ENCODE measurements at regions not wholly inside any gene's neighbourhood (a gene's known extent, or its start where the extent isn't known, plus 50 kb on each side); places are given as distances from the start of the nearest gene placed in this dataset.

DNA sequence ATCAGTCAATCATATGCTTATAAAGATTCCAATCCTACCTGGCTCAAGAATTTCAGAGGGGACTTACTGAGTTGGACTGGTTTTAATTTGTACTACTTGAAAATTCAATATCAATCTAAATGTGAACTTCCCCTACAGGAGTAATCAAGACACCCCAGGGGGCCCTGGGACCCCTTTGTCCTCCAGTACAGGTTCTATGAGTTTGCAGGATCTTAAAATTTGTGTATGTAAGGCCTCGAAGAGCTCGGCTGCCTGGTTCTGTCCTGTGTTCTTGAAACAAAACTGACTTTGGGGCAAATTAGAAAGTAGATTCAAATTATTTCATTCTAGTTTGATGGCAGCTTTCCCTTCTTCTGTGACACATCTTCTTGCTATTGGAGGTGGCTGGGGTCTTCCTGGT, 261.3 kb downstream of the KCNRG start:
- TF ChIP-seq, protein P1, sequence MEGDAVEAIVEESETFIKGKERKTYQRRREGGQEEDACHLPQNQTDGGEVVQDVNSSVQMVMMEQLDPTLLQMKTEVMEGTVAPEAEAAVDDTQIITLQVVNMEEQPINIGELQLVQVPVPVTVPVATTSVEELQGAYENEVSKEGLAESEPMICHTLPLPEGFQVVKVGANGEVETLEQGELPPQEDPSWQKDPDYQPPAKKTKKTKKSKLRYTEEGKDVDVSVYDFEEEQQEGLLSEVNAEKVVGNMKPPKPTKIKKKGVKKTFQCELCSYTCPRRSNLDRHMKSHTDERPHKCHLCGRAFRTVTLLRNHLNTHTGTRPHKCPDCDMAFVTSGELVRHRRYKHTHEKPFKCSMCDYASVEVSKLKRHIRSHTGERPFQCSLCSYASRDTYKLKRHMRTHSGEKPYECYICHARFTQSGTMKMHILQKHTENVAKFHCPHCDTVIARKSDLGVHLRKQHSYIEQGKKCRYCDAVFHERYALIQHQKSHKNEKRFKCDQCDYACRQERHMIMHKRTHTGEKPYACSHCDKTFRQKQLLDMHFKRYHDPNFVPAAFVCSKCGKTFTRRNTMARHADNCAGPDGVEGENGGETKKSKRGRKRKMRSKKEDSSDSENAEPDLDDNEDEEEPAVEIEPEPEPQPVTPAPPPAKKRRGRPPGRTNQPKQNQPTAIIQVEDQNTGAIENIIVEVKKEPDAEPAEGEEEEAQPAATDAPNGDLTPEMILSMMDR (IDR thresholded peaks at IDR 0.05) = no peak
- no peak for DNase-seq (ENCODE audit: low spot score)
- ATAC-seq (ENCODE audit: low FRiP score) = no peak

DNA sequence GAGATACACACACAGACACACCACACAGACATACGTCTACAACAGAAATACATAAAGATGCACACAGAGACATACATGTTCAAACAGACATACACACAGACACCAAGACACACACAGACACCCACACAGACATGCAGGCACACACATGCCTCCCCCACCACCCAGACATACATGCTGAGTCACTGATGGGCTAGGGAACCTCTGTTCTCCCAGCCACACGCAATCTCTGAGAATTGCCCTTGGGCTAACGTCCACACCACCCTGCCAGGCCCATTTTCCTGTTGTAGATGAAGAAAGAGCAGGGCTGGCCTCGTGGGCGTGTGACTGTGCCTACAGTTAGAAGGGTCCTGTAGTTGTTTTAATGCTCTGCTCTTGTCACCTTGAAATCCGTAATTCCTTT, 261.9 kb downstream of the KCNRG start:
- DNase-seq (ENCODE audit: low spot score) = no peak
- TF ChIP-seq, protein P1 (IDR thresholded peaks at IDR 0.05) = no peak
- ATAC-seq (ENCODE audit: low FRiP score) = no peak

DNA sequence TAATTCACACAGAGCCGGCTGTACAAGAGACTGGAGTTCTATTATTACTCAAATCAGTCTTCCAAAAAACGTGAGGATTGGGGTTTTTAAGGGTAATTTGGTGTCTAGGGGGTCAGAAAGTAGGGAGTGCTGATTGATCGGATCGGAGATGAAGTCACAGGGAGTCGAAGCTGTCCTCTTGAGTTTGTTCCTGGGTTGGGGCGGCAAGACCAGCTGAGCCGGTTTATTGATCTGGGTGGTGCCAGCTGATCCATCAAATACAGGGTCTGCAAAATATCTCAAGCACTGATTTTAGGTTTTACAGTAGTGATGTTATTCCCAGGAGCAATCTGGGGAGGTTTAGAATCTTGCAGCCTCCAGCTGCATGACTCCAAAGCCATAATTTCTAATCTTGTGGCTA, 262.7 kb downstream of the KCNRG start:
- DNase-seq (ENCODE audit: low spot score) (no peak), ATAC-seq (ENCODE audit: low FRiP score) (no peak)
- TF ChIP-seq, protein P1 (IDR thresholded peaks at IDR 0.05) = no peak

DNA sequence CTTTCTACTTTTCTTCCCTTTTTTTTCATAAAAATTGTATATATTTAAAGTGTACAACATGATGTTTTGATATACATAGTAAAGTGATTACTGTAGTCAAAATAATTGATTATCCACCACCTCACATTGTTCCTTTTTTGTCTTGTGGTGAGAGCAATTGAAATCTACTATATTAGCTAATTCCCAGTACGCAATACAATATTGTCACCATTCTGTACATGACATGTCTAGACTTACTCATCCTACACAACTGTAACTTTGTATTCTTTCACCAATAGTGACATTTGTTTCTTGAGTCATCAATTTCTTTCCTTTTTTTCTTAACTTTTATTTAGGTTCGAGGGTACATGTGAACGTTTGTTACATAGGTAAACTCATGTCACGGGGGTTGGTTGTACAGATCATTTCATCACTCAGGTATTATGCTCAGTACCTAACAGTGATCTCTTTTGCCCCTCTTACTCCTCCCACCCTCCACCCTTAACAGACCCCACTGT, 265.2 kb downstream of the KCNRG start:
- ATAC-seq (ENCODE audit: low FRiP score) = no peak
- TF ChIP-seq, protein P1 (IDR thresholded peaks at IDR 0.05) = no peak
- DNase-seq (ENCODE audit: low spot score) = no peak

DNA sequence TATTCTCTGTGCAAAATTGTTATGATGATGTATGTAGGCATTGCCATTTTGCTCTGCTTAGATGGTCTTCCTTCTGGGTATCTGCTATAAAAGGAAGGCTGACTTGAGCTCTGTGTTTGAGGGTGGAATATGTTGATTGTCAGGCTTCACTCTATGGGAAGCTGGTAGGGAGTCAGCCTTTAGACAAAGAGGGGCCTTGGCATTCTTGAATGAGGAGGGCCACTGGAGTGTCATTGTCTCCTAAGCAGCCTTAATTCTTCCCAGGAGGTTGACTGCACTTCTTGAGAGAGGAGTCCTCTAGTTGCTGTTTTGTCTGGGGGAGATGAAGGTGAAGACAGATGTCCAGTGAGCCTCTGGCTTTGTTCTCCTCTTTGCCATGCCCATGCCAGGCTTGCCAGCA, 266.8 kb downstream of the KCNRG start:
- ATAC-seq (ENCODE audit: low FRiP score) (no peak), DNase-seq (ENCODE audit: low spot score) (no peak)
- TF ChIP-seq, protein P1 (IDR thresholded peaks at IDR 0.05) = no peak

DNA sequence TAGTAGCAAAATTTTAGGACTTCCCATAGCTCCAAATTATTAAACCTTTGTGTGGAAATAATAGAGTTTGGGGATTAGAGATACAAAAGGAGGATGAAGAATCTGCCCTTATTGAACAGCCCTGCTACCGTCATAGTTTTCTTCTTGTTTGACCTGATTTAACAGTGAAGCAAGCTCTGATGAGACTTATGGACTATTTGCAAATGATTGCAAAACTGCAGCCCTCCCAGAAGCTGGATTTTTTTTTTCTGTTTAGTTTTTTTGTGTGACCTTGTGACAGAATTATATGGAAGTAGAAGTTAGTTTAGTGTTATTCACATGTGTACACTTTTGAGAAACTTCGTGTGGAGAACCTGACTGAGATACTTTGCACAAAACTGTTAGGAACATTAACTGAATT, 267.8 kb downstream of the KCNRG start:
- TF ChIP-seq, protein P1 (IDR thresholded peaks at IDR 0.05) = no peak
- ATAC-seq (ENCODE audit: low FRiP score) (no peak), DNase-seq (ENCODE audit: low spot score) (no peak)

DNA sequence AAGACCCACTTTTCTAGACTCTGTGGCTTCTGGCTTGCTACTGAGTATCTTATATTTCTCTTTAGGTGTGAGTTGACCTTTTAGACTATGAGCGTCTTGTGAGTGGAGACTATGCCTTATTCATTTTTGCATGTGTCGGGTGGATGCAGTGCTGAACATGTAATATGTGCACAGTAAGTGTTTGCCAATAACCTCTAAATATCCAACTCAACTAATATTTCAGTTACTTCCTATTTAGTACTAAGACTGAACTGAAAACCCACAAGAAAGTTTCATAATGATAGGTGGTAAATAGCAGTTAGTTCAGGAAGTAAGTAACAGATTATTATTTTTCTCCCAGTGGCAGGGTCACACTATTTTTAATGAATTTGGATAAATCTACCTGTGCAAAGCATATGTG, 269.3 kb downstream of the KCNRG start:
- no peak for ATAC-seq (ENCODE audit: low FRiP score)
- TF ChIP-seq, protein P1 (IDR thresholded peaks at IDR 0.05) = no peak
- no peak for DNase-seq (ENCODE audit: low spot score)
